Stimulated activated CD4-positive, alpha-beta T cell treated with anti-CD3 and anti-CD28 coated beads, Interleukin-12 subunit alpha, Interleukin-12 subunit beta, amount 100 ng/mL, for 48 hours (primary cell): ENCODE measurements at regions not wholly inside any gene's neighbourhood (a gene's known extent, or its start where the extent isn't known, plus 50 kb on each side); places are given as distances from the start of the nearest gene placed in this dataset.

Experiments
- DNase-seq, 3 donors: peaks; one replicate each; pipeline ENCODE4 v3.0.0-alpha.2; 2020; ENCODE audit warnings: low read depth in 2 of 3, low spot score in 1 of 3

DNA sequence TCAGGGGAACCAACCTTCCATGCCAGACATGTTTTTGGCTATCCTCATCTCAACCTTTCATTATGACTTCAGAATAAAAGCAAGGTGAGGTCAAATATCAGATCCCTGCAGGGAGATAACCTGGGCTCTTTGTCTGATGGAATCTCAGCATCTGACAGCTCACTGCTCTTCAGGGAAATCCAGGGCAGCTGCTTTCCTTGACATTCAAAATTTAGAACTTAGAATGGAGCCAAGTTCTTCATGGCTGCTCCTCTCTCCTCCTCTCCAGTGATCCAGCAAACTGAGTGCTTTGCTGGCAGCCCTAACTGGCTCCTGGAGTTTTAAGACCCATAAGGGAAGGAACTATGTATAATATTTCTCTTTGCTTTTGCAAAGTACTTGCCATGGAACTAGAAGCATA, 716.3 kb downstream of the TSN start:
- DNase-seq = no peak

DNA sequence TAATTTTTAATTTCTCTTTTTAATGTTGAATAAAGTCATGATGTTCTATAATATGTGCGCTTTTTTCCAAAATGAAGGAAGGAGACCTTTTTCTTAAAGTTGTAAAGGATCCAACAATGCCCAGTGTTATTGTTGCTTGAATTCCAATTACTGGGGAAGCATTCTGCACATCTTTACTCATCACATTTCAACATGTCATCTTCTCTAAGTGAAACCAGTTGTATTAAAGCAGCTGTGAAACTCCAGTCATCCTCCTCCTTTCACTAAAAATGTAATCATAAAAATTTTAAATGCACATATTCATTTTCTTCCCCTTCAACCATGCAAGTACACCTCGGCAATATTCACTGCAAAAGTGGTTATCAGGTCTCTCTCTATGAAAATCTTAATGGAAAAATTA, 722.7 kb downstream of the TSN start:
- no peak for DNase-seq

DNA sequence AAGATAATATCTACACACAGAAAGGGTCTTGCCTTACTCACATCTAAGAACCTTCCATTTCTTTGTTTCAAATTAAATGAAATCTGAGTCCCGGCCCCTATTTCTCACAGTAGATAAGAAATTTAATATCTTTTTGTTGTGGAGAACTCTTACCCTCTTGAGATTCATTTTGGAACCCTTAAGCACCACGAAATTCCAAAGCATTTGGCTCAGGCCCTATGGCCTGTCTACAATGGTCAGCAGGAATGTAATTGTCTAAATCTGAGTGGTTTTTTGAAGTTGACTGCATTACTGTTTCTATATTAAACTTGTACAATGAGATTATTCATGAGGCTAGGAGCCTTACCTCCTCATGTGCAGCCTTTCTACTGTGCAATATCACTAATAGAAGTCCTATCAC, 723.3 kb downstream of the TSN start:
- DNase-seq = no peak

DNA sequence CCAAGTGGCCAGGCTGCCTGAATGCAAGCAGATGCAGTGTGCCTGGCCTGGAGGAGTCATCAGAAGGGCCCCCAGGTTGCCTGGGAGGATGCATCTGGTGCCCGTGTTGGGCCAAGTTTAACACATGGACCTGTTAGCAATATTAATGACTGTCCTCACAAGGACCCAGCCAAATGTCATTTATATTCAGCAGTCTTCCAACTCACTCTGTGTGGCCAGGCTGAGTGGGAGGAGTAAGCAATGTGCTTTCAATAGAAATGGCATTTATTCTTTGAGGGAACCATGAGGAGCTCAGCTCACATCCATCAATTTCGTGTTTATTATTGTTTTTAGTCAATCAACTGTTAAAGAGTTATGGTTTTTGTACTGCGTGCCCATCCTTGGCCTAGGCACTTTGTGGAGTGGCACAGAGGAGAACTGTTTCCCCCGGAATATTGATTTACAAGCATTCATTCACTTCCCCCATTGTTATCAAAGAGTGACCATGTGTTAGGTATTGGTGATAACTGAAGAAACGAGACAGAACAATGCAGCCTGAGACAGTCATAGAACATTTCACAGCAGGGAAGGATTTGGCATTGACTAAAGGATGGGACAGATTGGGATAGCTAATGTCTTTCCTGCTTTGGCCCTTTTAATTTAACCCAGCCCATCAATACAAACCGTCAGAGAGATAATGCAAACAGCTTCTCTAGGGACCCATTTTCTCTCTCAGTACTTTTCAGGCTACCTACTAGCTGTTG, 725.2 kb downstream of the TSN start:
- DNase-seq = no peak

DNA sequence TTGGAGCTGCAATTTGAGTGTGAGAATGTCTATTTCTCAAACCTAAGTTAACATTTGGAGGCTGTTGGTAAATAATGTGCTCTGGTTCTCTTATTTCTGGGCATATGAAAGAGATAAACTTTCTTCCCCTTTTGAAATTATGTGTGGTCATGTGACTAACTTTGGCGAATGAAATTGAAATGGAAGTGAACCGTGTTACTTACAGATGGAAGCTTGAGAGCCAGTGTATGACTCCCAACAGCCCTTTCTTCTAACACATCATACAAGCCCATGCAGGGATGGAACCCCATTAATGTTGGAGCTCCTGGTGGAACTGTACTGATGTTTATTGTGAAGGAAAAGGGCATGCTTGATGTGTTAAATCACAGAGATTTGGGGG, 725.8 kb downstream of the TSN start:
- DNase-seq = no peak

DNA sequence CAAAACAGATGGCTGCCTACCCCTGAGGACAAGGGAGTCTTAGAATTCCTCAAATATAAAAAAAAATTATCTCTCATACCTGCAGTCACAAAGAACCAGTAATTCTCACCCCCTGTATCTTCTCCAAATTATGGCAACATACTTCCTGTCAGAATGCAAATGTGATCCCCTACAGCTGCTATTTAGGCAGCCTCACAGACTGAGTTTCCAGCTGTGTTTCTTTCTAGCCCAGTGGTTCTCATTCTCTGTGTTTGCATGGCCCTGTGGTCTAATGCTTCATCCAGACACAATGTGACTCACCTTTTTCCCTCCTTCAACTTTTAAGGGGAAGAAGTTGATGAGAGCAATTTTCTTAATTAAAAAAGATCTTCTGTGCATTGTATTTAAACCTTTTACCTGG, 726.3 kb downstream of the TSN start:
- DNase-seq = no peak

DNA sequence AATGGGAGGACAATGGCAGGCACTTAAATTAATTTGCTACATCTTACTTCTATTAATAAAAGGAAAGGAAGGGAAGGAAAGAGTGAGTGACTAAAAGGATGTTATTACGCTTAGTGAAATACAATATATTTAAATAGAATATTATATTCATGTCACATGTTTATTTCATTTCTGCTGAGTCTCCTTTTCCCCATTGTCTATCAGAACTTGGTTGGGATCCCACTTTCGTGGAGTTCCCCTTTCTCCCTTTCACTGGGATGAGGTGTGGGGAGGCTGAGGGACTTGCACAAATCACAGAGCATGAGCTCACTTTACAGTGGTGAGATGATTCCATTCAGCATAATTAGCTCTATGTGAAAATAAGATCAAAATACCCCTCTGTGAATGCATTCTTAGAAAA, 730.6 kb downstream of the TSN start:
- DNase-seq = no peak

DNA sequence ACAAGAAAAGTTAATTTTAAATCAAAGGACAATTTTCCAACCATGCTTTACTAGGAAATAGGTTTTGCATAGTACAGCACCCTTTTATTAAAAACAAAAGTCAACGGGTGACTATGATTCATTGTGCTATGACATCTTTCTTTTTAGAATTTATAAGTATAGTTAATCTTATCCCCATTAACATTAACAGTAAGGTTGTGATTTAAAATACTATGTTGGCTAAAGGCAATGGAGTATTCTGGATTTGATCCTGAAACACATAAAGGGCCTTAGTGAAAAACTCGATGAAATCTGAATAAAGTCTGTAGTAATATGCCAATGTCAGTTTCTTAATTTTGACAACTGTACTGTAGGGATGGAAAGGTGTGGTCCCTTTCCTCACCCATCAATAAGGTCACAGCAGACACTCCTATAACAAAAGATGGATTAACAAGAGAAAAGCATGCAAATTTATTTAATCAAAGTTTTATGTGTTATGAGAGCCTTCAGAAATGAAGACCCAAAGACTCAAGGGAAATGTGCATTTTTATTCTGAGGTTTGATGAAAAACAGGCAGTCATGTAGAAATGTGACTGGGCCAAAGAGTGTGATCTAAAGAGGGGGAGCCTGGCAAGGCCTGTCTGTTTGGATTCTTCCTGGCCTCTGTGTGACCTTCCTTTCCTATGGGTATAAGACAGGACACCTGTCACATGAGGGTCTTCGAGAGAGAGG, 731.4 kb downstream of the TSN start:
- no peak for DNase-seq

DNA sequence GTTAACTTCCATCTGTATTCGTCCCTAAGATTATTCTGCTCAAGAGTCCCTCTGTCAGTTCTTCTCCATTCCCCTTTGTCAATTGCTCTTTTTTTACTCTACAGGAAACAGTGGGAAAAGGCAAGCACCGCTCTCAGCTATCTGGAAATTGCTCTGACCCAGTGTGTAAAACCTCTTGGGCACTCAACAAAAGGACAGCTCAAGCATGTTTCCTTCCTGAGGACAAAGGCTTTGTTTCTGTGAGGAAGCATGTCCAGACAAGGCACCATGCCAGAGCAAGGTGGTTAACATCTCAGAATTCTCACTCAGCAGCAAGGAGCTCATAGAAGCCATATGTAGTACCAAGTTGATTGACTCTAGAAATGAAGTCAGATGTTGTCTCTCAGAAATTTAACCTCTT, 735.6 kb downstream of the TSN start:
- DNase-seq = no peak

DNA sequence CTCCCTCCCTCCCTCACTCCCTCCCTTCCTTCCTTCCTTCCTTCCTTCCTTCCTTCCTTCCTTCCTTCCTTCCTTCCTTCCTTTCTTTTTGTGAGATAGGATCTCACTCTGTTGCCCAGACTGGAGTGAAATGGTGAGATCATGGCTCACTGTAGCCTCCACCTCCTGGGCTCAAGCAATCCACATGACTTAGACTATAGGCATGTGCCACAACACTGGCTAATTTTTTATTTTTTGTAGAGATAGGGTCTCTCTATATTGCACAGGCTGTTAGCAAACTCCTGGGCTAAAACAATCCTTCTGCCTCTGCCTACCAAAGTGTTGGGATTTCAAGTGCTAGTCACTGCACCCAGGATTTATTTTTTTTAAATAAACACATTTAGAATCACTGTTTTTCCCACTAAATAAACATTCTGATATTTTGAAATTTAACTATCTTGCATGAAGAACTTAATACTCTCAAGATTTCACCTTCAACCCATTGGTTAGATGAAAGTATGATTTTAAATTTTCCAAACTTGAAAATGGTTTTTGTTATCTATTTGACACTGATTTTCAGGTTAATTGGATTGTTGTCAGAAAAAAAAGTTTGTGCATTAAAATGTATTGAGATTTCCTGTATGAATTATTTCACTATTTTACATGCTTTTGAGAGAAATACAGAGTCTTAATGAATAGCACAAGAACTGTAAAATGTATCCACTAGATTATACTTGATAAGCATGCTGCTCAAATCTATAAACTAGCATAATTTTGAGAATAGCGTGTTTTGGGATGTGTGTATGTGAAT, 745.1 kb downstream of the TSN start:
- DNase-seq = no peak

DNA sequence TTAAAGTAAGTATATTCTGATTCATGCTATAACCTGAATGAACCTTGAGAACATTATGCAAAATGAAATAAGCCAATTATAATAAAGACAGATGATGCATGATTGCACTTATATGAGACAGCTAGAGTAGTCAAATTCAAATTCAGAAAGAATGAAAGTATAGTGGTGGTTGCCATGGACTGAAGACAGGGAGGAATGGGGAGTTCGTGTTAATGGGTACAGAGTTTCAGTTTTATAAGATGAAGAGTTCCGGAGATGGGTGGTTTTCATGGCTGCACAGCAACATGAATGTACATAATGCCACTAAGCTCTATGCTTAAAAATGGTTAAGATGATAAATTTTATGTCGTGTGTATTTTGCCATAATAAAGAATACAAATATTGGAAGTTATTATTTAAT, 751.2 kb downstream of the TSN start:
- no peak for DNase-seq

DNA sequence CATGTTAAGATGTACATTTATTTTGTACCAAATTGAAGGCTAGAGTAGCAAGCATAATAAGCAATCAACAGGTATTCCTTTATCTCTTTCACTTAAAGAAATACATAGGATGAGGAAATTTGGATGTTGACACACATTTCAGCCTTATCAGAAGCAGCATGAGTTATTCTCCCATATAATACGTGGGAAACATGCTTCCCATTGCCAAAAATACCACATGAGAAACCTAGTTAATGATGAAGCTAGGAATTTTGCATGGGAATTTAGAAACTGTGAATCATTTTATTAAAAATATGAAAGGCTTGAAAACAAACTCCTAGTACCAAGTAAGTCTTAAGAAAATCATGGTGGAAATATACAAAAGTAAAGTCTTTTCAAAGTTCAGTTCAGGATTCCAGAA, 751.8 kb downstream of the TSN start:
- no peak for DNase-seq

DNA sequence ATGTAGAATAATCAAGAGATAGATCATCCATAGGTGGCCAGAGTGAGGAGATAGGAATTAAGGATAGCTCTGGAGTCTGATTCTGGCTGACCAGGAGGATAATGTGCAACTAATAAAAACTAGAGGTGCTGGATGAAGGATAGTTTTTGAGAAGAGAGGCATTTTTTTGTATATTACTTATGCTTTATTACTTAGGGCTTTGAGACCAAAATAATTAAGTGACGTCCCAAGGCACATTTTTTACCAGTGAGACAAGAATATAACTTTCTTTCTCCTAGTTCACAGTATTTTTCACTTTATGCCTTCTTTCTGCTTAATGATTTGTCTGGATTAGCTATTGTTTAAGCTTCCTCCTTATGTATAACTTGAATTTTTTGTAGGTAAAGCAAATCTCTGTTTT, 756.6 kb downstream of the TSN start:
- no peak for DNase-seq

DNA sequence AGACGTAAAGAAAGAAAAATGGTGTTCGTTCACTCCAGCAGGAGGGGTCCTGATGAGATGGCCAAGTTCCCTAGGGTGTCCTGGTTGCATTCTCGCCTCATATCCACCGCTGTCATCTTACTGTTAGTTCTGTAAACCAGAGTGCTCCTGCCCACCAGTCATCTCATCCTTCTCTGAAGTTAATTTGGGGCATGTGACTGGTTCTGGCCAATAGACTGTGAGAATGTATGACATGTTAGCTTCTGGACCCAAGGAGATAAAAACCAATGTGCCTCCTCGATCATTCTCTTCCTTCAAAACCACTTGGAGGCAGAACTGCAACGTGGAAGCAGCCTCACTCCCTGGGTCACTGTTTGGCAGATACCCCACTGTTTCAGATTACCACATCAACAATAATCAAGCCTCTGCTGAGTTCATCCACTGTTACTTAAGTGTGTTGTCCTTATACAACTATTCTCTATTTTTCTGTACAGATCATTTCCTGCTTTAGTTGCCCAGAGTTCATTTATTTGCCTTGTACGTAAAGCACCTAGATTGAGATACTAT, 759.1 kb downstream of the TSN start:
- DNase-seq = no peak

DNA sequence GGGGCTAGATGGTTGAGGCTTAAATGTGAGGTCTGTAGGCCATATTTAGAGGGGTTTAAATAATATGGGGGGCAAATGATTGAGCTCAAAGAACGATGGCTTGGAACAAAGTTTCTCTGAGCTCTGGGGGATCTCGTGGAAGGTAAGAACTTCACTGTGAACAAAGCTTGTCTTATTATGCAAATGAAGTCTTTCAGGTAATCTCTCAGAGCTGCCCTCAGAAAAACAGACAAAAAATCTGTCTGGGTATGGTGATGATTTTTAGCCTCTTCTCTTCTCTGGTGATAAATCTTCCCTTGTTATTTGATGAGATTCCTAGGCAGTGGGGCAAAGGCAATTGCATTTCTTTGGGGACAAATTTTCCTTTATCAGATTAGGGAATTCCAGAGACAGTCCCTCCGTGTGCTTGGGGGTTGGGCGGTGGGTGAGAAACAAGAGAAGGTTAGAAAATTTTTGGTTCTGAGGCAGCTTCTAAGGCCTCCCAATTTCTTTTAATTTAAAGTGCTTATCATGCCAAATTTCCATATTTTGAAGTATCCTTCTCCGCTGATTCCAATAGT, 760.4 kb downstream of the TSN start:
- DNase-seq = no peak

DNA sequence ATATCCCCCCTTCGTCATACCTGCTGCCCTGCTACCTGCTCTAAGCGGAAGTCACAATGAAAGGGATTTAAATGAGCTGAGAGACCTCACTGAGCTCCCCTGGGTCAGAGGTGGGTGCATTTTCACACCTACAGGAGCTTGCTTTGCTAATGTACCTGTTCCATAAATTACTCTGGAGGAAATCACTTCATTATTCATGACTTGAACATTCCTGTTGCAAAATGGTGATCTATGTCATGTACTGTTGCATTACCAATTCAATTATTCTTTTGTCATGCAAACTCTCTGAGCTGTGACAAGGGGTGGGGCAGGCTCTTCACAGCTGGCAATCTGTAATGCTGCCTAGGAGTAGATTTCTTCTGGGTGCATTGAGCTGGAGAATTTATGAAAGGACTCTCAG, 761.3 kb downstream of the TSN start:
- DNase-seq = no peak

DNA sequence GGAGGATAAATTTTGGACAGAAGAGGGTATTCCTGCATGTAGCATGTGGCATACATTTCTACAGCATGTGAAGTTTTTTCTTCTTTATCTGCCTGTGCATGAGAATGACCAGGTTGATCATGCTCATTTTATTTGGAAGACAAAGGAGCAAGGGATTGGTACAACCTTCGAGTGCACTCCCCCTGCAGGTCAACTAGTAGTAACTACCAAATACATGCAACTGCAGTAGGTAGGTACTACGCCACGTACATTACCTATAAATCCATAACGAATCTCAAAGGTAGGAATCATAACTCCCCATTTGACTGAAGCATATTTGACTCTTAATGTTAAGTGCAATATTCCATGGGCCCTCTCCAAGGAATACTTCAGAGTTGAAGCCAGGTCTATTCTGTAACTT, 763.9 kb downstream of the TSN start:
- no peak for DNase-seq

DNA sequence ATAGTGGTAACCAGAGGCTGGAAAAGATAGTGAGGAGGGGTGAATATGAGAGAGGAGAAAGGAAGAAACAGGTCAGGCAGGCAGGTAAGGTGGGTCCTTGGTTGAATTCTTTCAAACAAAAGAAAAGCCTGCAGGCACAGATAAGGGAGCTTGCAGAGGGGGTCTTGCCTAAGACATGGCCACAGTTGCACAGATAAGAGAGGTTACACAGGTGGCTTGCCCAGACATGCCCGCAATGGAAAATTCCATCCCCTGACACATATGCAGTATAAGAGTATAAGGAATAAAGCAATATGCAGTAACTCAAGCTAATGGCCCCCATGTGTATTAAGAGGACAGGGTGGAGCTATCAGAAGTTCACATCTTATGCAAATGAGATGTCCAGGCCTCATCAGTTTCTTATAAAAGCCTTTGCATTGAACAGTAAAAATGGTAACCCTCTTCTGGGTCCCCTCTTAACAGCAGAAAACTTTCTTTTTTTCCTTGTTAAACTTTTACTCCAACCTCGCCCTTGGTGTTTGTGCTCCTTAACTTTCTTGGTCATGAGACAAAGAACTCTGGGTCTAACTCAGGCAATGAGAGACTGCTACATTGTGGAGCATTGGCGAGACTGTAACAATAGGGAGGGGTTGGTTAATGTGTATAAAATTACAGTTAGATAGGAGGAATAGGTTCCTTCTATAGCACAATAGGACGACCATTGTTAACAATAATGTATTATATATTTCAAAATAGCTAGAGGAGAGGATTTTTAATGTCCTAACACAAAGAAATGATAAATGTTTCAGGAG, 764.6 kb downstream of the TSN start:
- DNase-seq = no peak

DNA sequence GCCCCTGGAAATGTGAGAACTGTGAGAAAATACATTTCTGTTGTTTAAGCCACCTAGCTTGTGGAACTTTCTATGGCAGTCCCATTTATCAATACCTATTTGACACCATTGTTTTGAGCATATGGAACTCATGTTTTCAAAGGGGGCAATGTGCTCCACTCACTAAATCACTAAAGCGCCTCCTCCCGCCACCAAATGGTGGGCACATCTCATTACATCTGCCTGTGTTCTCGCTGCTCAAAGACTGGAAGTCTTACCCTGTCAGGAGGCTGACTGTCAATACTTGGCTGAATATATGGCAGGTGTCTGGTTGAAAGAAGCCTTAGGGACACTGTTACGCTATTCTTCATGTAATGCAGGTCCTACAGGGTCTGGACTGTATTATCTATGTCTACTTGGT, 767.7 kb downstream of the TSN start:
- no peak for DNase-seq

DNA sequence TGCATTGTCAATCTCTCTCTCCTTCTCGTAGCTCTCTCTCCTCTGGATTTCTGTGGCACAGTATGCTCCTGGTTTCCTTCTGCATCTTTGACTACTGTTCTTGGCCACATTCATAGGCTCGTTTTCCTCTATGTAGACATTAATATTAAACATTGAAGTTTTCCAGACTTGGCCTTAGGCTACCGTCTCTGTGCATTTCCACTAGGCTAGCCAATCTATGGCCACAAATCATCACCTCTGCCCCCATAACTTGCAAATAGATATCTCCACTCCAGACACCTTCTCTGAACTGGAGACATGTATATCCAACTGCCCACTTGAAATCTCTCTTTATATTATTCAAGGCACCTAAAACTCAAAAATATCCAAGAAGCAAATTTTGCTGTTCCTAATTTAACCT, 768.5 kb downstream of the TSN start:
- DNase-seq = no peak

DNA sequence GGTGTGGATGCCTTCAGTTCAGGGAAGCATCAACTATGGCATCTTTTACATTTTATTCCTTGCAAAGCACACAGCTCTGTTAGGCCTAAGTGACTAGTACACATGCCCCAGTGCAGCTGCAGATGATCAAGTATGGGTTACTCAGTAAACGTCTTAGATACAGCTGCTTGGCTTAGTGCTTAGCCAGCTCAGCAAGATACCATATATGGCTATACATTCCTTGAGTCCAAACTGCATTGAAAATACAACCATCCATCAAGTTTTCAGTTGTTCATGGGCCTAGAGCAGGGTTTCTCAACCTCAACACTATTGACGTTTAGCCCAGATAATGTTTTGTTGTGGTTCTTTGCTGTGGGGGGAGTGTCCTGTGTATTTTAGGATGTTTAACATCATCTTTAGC, 769.9 kb downstream of the TSN start:
- no peak for DNase-seq
